Stimulated activated effector memory CD8-positive, alpha-beta T cell treated with anti-CD3 and anti-CD28 coated beads, Interleukin-12 subunit alpha, Interleukin-12 subunit beta, amount 100 ng/mL, for 72 hours (primary cell): ENCODE measurements at regions not wholly inside any gene's neighbourhood (a gene's known extent, or its start where the extent isn't known, plus 50 kb on each side); places are given as distances from the start of the nearest gene placed in this dataset.

ENCODE experiments used
- ATAC-seq: fragments of 150-1000 bp; cut with Tn5 transposase; 2 replicates; pipeline ENCODE4 v1.10.0; 2021
- DNase-seq, 2 donors: peaks; one replicate each; pipeline ENCODE4 v3.0.0; 2021 to 2022; ENCODE audit warnings: low spot score in 2 of 2
- H3K27ac Mint-ChIP-seq: one replicate; pipeline ENCODE4 v1.8.0; 2022; ENCODE audit warnings: mild to moderate bottlenecking, mixed read lengths
- H3K36me3 Mint-ChIP-seq: one replicate; pipeline ENCODE4 v1.8.0; 2022; ENCODE audit warnings: mild to moderate bottlenecking, mixed read lengths
- H3K4me1 Mint-ChIP-seq: one replicate; pipeline ENCODE4 v1.8.0; 2022; ENCODE audit warnings: mixed read lengths
- H3K4me3 Mint-ChIP-seq: one replicate; pipeline ENCODE4 v1.8.0; 2022; ENCODE audit warnings: mild to moderate bottlenecking, mixed read lengths
- H3K9me3 Mint-ChIP-seq: one replicate; pipeline ENCODE4 v1.8.0; 2022; ENCODE audit warnings: mixed read lengths

- DNase-seq: no peak
- no peak for ATAC-seq
- Mint-ChIP-seq H3K4me1 (no peaks in the 10 kb centered on the region), H3K27ac (peak overlapping the region; percentile 18), H3K36me3 (no peaks in the 10 kb centered on the region), H3K9me3 (no peaks in the 10 kb centered on the region), H3K4me3 (no peak overlapping the region)
Measured at GRCh38 chr2:42958741-42959233, 166.4 kb upstream of the HAAO start.

GRCh38 chr2:42957861-42958301 lies 165.5 kb upstream of the HAAO start:
- ATAC-seq (peak; percentile 17), DNase-seq (no peak)
- H3K9me3 Mint-ChIP-seq: no peaks in the 10 kb centered on the region
- H3K4me1 Mint-ChIP-seq: no peaks in the 10 kb centered on the region
- H3K4me3 Mint-ChIP-seq: no peak overlapping the region
- H3K27ac Mint-ChIP-seq: peak overlapping the region; percentile 18
- H3K36me3 Mint-ChIP-seq: no peaks in the 10 kb centered on the region

GRCh38 chr2:42957109-42957860 lies 164.9 kb upstream of the HAAO start:
- ATAC-seq: no peak
- no peaks in the 10 kb centered on the region for H3K36me3 Mint-ChIP-seq

GRCh38 chr2:42954227-42954962 lies 162.0 kb upstream of the HAAO start:
- Mint-ChIP-seq H3K4me1 (no peaks in the 10 kb centered on the region), H3K4me3 (no peak overlapping the region), H3K36me3 (no peaks in the 10 kb centered on the region), H3K27ac (no peak overlapping the region), H3K9me3 (no peaks in the 10 kb centered on the region)
- ATAC-seq: no peak
- DNase-seq: no peak

More at GRCh38 chr2:42957109-42957860, 164.9 kb upstream of the HAAO start:
- H3K9me3 Mint-ChIP-seq: no peaks in the 10 kb centered on the region
- H3K4me3 Mint-ChIP-seq: no peak overlapping the region
- no peak overlapping the region for H3K27ac Mint-ChIP-seq
- no peak for DNase-seq
- no peaks in the 10 kb centered on the region for H3K4me1 Mint-ChIP-seq

GRCh38 chr2:42953216-42953615 lies 160.8 kb upstream of the HAAO start:
- no peaks in the 10 kb centered on the region for H3K4me1 Mint-ChIP-seq
- H3K36me3 Mint-ChIP-seq: no peaks in the 10 kb centered on the region
- no peak for ATAC-seq
- DNase-seq: no peak
- no peak overlapping the region for H3K4me3 Mint-ChIP-seq
- H3K9me3 Mint-ChIP-seq: no peaks in the 10 kb centered on the region
- no peak overlapping the region for H3K27ac Mint-ChIP-seq

GRCh38 chr2:42951263-42951938 lies 159.0 kb upstream of the HAAO start:
- Mint-ChIP-seq H3K27ac (peak overlapping the region; percentile 48), H3K4me3 (no peak overlapping the region), H3K9me3 (no peaks in the 10 kb centered on the region), H3K4me1 (peaks cover 6% of the 10 kb centered on the region), H3K36me3 (no peaks in the 10 kb centered on the region)
- DNase-seq (no peak), ATAC-seq (no peak)

- Mint-ChIP-seq H3K4me1 (peaks cover 6% of the 10 kb centered on the region), H3K4me3 (no peak overlapping the region), H3K36me3 (no peaks in the 10 kb centered on the region), H3K27ac (no peak overlapping the region), H3K9me3 (no peaks in the 10 kb centered on the region)
- no peak for ATAC-seq
- no peak for DNase-seq
Measured at GRCh38 chr2:42949125-42949524, 156.7 kb upstream of the HAAO start.

GRCh38 chr2:42947809-42948600 lies 155.6 kb upstream of the HAAO start:
- Mint-ChIP-seq H3K9me3 (no peaks in the 10 kb centered on the region), H3K4me3 (no peak overlapping the region), H3K4me1 (peaks cover 6% of the 10 kb centered on the region), H3K36me3 (no peaks in the 10 kb centered on the region), H3K27ac (no peak overlapping the region)
- ATAC-seq: no peak
- no peak for DNase-seq

- H3K4me3 Mint-ChIP-seq: no peak overlapping the region
- no peak overlapping the region for H3K27ac Mint-ChIP-seq
- no peaks in the 10 kb centered on the region for H3K9me3 Mint-ChIP-seq
- DNase-seq (no peak), ATAC-seq (no peak)
- no peaks in the 10 kb centered on the region for H3K36me3 Mint-ChIP-seq
- H3K4me1 Mint-ChIP-seq: peaks cover 6% of the 10 kb centered on the region
Measured at GRCh38 chr2:42944779-42945415, 152.5 kb upstream of the HAAO start.

- Mint-ChIP-seq H3K4me1 (peaks cover 6% of the 10 kb centered on the region), H3K27ac (no peak overlapping the region), H3K4me3 (no peak overlapping the region), H3K9me3 (no peaks in the 10 kb centered on the region), H3K36me3 (no peaks in the 10 kb centered on the region)
- no peak for DNase-seq
- ATAC-seq: no peak
Measured at GRCh38 chr2:42942990-42943493, 150.7 kb upstream of the HAAO start.

- Mint-ChIP-seq H3K9me3 (no peaks in the 10 kb centered on the region), H3K4me3 (no peak overlapping the region), H3K27ac (no peak overlapping the region), H3K36me3 (no peaks in the 10 kb centered on the region), H3K4me1 (peaks cover 6% of the 10 kb centered on the region)
- no peak for DNase-seq
- ATAC-seq: no peak
Measured at GRCh38 chr2:42942214-42942989, 150.0 kb upstream of the HAAO start.

GRCh38 chr2:42941633-42942176 lies 149.3 kb upstream of the HAAO start:
- peaks cover under 1% of the 10 kb centered on the region for H3K4me1 Mint-ChIP-seq
- no peaks in the 10 kb centered on the region for H3K36me3 Mint-ChIP-seq
- ATAC-seq (no peak), DNase-seq (no peak)
- H3K27ac Mint-ChIP-seq: no peak overlapping the region
- H3K9me3 Mint-ChIP-seq: no peaks in the 10 kb centered on the region
- no peak overlapping the region for H3K4me3 Mint-ChIP-seq

- Mint-ChIP-seq H3K27ac (no peak overlapping the region), H3K9me3 (no peaks in the 10 kb centered on the region), H3K4me1 (no peaks in the 10 kb centered on the region), H3K4me3 (no peak overlapping the region), H3K36me3 (no peaks in the 10 kb centered on the region)
- ATAC-seq (no peak), DNase-seq (no peak)
Measured at GRCh38 chr2:42939411-42940206, 147.2 kb upstream of the HAAO start.
